Activated CD4-positive, alpha-beta memory T cell treated with anti-CD3 and anti-CD28 coated beads, Interleukin-2, amount 10 ng/mL, durations not matched to agents 7 days and 5 days (primary cell): ENCODE measurements at regions not wholly inside any gene's neighbourhood (a gene's known extent, or its start where the extent isn't known, plus 50 kb on each side); places are given as distances from the start of the nearest gene placed in this dataset.

Experiments used
- CTCF ChIA-PET: fragments of 350-600 bp; sonication (Branson Sonifier 250); formaldehyde crosslinking; loops from one replicate; lab custom pipeline; 2021; ENCODE audit warnings: antibody characterized with exemption, inconsistent platforms; lab: Charles Lee
- POLR2A ChIA-PET: fragments of 350-600 bp; sonication (Branson Sonifier 250); formaldehyde crosslinking; loops from one replicate; lab custom pipeline; 2021; ENCODE audit warnings: antibody characterized with exemption; lab: Charles Lee
- DNase-seq: peaks from one replicate; pipeline ENCODE4 v3.0.0-alpha.2; 2020
- H3K27ac Mint-ChIP-seq: one replicate; pipeline ENCODE4 v1.8.0; 2021; ENCODE audit warnings: mild to moderate bottlenecking, mixed read lengths
- H3K27me3 Mint-ChIP-seq: one replicate; pipeline ENCODE4 v1.8.0; 2021; ENCODE audit warnings: mixed read lengths
- H3K36me3 Mint-ChIP-seq: one replicate; pipeline ENCODE4 v1.8.0; 2021; ENCODE audit warnings: low read depth, mixed read lengths
- H3K4me1 Mint-ChIP-seq: one replicate; pipeline ENCODE4 v1.8.0; 2021; ENCODE audit warnings: mixed read lengths
- H3K4me3 Mint-ChIP-seq: one replicate; pipeline ENCODE4 v1.8.0; 2021; ENCODE audit warnings: mild to moderate bottlenecking, mixed read lengths
- H3K9me3 Mint-ChIP-seq: one replicate; pipeline ENCODE4 v1.8.0; 2021; ENCODE audit warnings: mixed read lengths

DNA sequence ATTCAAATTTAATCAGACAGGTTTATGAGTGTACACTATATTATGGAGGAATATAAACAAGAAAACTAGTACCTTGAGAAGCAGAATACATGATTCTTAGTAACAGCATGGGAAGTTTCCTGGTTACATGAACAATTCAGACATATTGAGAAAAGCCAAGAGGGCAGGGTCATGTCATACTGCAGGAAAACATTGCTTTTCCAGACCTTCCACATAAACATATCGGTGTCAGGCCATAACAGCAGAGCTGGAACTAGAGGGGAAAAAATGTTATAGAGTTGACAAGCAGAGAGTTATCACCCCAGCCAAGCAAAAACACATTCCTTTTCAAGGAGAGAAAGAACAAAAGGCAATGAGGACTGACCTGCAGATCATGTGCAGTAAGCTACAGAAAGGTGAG lies 74.7 kb upstream of the ZNF236 start:
- H3K4me1 Mint-ChIP-seq, result no peaks in the 10 kb centered on the region
- peaks cover 28% of the 10 kb centered on the region for H3K9me3 Mint-ChIP-seq
- POLR2A ChIA-PET, result no interaction called here
- H3K36me3 Mint-ChIP-seq, result peaks cover 8% of the 10 kb centered on the region
- no peak overlapping the region for H3K27ac Mint-ChIP-seq
- no peak for DNase-seq
- H3K27me3 Mint-ChIP-seq, result peaks cover 22% of the 10 kb centered on the region
- H3K4me3 Mint-ChIP-seq, result no peak overlapping the region
- CTCF ChIA-PET, result interaction anchor here (1.0 to 1.6 kb wide), 2 partner anchors 55 to 60 kb away, joined by 3 to 5 read pairs; no protein-coding TSS in a partner anchor

GRCh38 chr18:76741346-76741745 lies 81.0 kb upstream of the ZNF236 start:
- H3K27me3 Mint-ChIP-seq, result peaks cover 30% of the 10 kb centered on the region
- no peak overlapping the region for H3K4me3 Mint-ChIP-seq

DNA sequence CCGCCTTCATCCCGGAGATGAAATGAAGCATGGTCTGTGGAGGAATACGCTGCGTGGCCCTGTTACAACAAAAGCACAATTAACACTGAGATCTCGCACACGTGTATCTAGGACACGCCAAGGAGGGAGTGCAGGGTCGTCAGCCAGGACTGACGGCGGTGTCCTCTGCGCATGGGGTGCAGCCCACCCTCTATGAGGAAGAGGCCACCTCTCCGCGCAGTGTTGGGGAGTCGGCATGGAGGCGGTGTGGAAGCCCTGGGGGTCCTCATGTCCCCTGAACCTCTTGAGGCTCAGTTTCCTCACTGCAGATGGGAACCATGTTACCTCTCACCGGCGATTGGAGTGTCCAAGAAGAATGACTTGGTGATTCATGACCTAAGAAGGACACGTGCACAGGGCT lies 86.0 kb upstream of the ZNF236 start:
- POLR2A ChIA-PET, result interaction anchor here (1.5 kb wide), 1 partner anchor 15 kb away, joined by 3 read pairs; no protein-coding TSS in a partner anchor
- Mint-ChIP-seq H3K27ac (no peak overlapping the region), H3K9me3 (no peaks in the 10 kb centered on the region), H3K36me3 (no peaks in the 10 kb centered on the region), H3K27me3 (peaks cover 33% of the 10 kb centered on the region), H3K4me1 (peaks cover 20% of the 10 kb centered on the region), H3K4me3 (no peak overlapping the region)
- CTCF ChIA-PET, result no interaction called here
- DNase-seq, result no peak

More at GRCh38 chr18:76741346-76741745, 81.0 kb upstream of the ZNF236 start:
- no peak for DNase-seq
- Mint-ChIP-seq H3K36me3 (no peaks in the 10 kb centered on the region), H3K9me3 (peaks cover 7% of the 10 kb centered on the region), H3K27ac (no peak overlapping the region), H3K4me1 (peaks cover 20% of the 10 kb centered on the region)
- ChIA-PET CTCF (no interaction called here), POLR2A (no interaction called here)

GRCh38 chr18:76730901-76731300 lies 91.5 kb upstream of the ZNF236 start:
- POLR2A ChIA-PET, result no interaction called here
- peaks cover 32% of the 10 kb centered on the region for H3K27me3 Mint-ChIP-seq
- no peaks in the 10 kb centered on the region for H3K36me3 Mint-ChIP-seq
- no peak overlapping the region for H3K27ac Mint-ChIP-seq
- peaks cover 13% of the 10 kb centered on the region for H3K4me1 Mint-ChIP-seq
- no peak overlapping the region for H3K4me3 Mint-ChIP-seq
- H3K9me3 Mint-ChIP-seq, result no peaks in the 10 kb centered on the region
- DNase-seq, result no peak
- CTCF ChIA-PET, result interaction anchor here (0.5 to 1.6 kb wide), 3 partner anchors 9 to 89 kb away, joined by 3 to 7 read pairs (median 7); no protein-coding TSS in a partner anchor

- CTCF ChIA-PET, result no interaction called here
- Mint-ChIP-seq H3K9me3 (no peaks in the 10 kb centered on the region), H3K4me3 (no peak overlapping the region), H3K36me3 (peaks cover 1% of the 10 kb centered on the region), H3K27me3 (peaks cover 22% of the 10 kb centered on the region), H3K4me1 (peaks cover 40% of the 10 kb centered on the region), H3K27ac (no peak overlapping the region)
- POLR2A ChIA-PET, result no interaction called here
- no peak for DNase-seq
These were observed 94.8 kb upstream of the ZNF236 start for GRCh38 chr18:76727589-76727988.

DNA sequence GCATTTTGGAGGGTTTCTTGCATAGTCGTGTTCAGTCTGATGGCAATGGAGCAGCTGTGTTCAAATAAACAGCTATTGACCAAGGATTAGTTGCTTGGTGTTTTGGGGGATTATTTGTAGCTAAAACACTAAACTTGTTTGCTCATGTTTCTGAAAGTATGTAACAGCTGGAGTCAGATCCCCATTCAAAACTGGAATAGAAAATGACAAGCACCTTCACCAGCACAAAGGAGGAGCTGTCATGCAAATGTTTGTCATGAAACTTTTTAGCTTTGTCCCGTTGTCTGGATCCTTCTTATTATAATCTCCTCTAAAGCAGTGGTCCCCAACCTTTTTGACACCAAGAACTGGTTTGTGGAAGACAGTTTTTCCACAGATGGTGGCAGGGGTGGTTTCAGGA lies 96.9 kb upstream of the ZNF236 start:
- DNase-seq, result no peak
- ChIA-PET CTCF (interaction anchor here (0.9 to 1.7 kb wide), 2 partner anchors 16 to 78 kb away, joined by 3 read pairs; no protein-coding TSS in a partner anchor), POLR2A (interaction anchor here (0.8 kb wide), 1 partner anchor 351 kb away, joined by 3 read pairs; no protein-coding TSS in a partner anchor)
- peaks cover 58% of the 10 kb centered on the region for H3K4me1 Mint-ChIP-seq
- no peaks in the 10 kb centered on the region for H3K9me3 Mint-ChIP-seq
- no peak overlapping the region for H3K27ac Mint-ChIP-seq
- H3K4me3 Mint-ChIP-seq, result no peak overlapping the region
- H3K27me3 Mint-ChIP-seq, result peaks cover 11% of the 10 kb centered on the region
- H3K36me3 Mint-ChIP-seq, result peaks cover 4% of the 10 kb centered on the region

DNA sequence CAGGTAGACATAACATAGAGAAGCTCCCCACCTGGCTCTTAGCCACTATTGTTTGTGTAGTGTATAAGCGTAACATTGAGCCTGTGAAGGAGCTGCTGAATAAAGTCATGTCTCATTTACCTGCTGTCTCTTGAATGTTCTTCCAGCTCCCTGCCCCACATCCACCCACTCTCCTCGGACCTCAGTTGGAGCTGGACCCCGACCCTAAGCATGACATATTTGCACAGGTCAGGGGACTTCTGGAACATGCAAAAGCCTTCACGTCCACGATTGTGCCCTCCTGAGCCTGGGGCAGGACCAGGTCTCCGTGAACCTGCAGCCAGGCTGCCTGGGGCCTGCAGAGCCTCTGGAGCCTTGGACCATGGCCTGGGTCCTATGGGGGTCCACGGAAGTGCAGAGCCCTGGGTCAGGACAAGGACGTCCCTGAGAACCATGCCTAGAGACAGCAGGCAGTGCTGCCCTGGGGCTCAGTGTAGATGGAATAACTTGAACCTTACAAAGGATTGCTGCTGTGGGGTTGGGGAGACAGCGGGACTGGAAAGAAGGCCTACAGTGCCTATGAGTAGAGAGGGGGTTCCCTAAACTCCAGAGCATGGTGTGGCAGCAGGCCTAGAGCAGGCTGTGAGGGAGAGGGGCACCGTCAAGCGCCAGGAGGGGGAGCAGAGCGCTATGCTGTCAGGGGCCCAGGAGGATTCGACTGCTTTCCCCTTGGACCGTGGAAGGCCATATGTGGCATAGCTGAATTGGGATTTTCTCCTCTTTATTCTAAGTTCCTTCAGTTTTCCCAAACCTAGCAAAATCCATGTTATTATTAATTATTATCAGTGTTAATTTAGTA lies 99.9 kb upstream of the ZNF236 start:
- DNase-seq, result no peak
- ChIA-PET POLR2A (interaction anchor here (1.0 to 2.3 kb wide), 8 partner anchors 13 to 332 kb away, joined by 3 to 10 read pairs (median 8); partner anchors contain the start of gene ZNF236), CTCF (interaction anchor here (0.7 to 3.5 kb wide), 7 partner anchors 9 to 347 kb away, joined by 3 to 45 read pairs (median 7); no protein-coding TSS in a partner anchor)
- H3K27ac Mint-ChIP-seq, result peak overlapping the region; percentile 98
- H3K4me3 Mint-ChIP-seq, result no peak overlapping the region
- H3K4me1 Mint-ChIP-seq, result peaks cover 63% of the 10 kb centered on the region
- peaks cover 3% of the 10 kb centered on the region for H3K9me3 Mint-ChIP-seq
- no peaks in the 10 kb centered on the region for H3K27me3 Mint-ChIP-seq
- peaks cover 8% of the 10 kb centered on the region for H3K36me3 Mint-ChIP-seq

- Mint-ChIP-seq H3K36me3 (peaks cover 8% of the 10 kb centered on the region), H3K4me1 (peaks cover 63% of the 10 kb centered on the region), H3K9me3 (peaks cover 3% of the 10 kb centered on the region), H3K27me3 (no peaks in the 10 kb centered on the region), H3K4me3 (peak overlapping the region; percentile 66), H3K27ac (peak overlapping the region; percentile 98)
- ChIA-PET CTCF (interaction anchor here (0.9 to 3.5 kb wide), 14 partner anchors 9 to 323 kb away, joined by 3 to 45 read pairs (median 4); no protein-coding TSS in a partner anchor), POLR2A (interaction anchor here (0.9 to 2.3 kb wide), 14 partner anchors 10 to 1511 kb away, joined by 3 to 10 read pairs (median 5); partner anchors contain the start of genes TSHZ1 and ZNF236)
- DNase-seq, result peak; percentile 83
These were observed 101.0 kb upstream of the ZNF236 start for GRCh38 chr18:76721207-76721996.

- H3K27ac Mint-ChIP-seq, result peak overlapping the region; percentile 98
- H3K4me3 Mint-ChIP-seq, result peak overlapping the region; percentile 66
- no peak for DNase-seq
- ChIA-PET CTCF (interaction anchor here (1.0 to 3.5 kb wide), 10 partner anchors 8 to 322 kb away, joined by 3 to 45 read pairs (median 4); no protein-coding TSS in a partner anchor), POLR2A (interaction anchor here (0.9 to 2.3 kb wide), 11 partner anchors 9 to 1510 kb away, joined by 4 to 10 read pairs (median 7); partner anchors contain the start of genes TSHZ1 and ZNF236)
- H3K36me3 Mint-ChIP-seq, result peaks cover 8% of the 10 kb centered on the region
- peaks cover 3% of the 10 kb centered on the region for H3K9me3 Mint-ChIP-seq
- no peaks in the 10 kb centered on the region for H3K27me3 Mint-ChIP-seq
- peaks cover 60% of the 10 kb centered on the region for H3K4me1 Mint-ChIP-seq
These were observed 101.7 kb upstream of the ZNF236 start for GRCh38 chr18:76720683-76721082.

DNA sequence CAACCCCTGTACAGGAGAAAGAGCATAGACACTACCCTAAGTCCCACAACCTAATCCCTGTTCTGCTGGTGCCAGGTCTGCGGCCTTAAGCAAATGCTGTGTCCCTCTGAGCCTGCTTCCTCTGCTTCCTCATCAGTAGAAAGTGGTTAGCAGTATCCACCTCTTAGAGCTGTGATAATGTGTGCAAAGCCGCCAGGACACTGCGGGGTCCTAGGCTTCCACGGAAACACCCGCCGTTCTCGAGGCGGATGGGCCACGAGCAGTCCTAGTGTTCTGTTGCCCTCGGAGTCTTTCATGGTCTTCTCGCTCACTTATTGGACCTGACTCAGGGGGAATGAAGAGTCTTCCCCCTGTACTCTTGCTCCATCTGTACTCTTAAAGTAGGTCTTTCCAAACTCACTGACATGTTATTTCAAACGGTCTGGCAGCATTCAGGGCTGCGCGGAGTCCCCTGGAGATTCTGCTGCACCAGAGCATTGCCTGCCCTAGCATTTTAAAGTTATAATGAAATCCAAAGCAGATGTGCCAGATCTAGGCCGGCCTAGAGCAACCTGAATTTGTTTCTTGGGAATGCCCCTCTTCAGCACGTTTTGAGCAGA lies 107.2 kb upstream of the ZNF236 start:
- ChIA-PET CTCF (interaction anchor here (1.3 to 2.9 kb wide), 2 partner anchors 88 to 317 kb away, joined by 4 to 9 read pairs; no protein-coding TSS in a partner anchor), POLR2A (no interaction called here)
- Mint-ChIP-seq H3K9me3 (peaks cover 3% of the 10 kb centered on the region), H3K4me3 (no peak overlapping the region), H3K27me3 (no peaks in the 10 kb centered on the region), H3K4me1 (peaks cover 9% of the 10 kb centered on the region), H3K36me3 (peaks cover 3% of the 10 kb centered on the region), H3K27ac (no peak overlapping the region)
- DNase-seq, result no peak

GRCh38 chr18:76713432-76713831 lies 108.9 kb upstream of the ZNF236 start:
- Mint-ChIP-seq H3K27ac (no peak overlapping the region), H3K36me3 (peaks cover 3% of the 10 kb centered on the region), H3K27me3 (no peaks in the 10 kb centered on the region), H3K4me3 (no peak overlapping the region), H3K9me3 (no peaks in the 10 kb centered on the region), H3K4me1 (peaks cover 7% of the 10 kb centered on the region)
- DNase-seq, result no peak
- ChIA-PET CTCF (interaction anchor here (1.9 kb wide), 1 partner anchor 8 kb away, joined by 5 read pairs; no protein-coding TSS in a partner anchor), POLR2A (no interaction called here)
